Mesothelial cell of epicardium (in vitro differentiated cells): ENCODE measurements at regions not wholly inside any gene's neighbourhood (a gene's known extent, or its start where the extent isn't known, plus 50 kb on each side); places are given as distances from the start of the nearest gene placed in this dataset.

Source experiments
- DNase-seq, 2 experiments: peaks; one replicate each; pipeline ENCODE4 v3.0.0; 2021; ENCODE audit warnings: low spot score in 2 of 2; ENCODE audit not compliant: unreplicated experiment in 2 of 2
- H3K27ac Mint-ChIP-seq: 2 replicates; pipeline ENCODE4 v1.8.0; 2021; ENCODE audit warnings: mixed read lengths
- H3K27me3 Mint-ChIP-seq: 2 replicates; pipeline ENCODE4 v1.8.0; 2021; ENCODE audit warnings: low read depth, mixed read lengths
- H3K36me3 Mint-ChIP-seq: 2 replicates; pipeline ENCODE4 v1.8.0; 2021; ENCODE audit warnings: mixed read lengths
- H3K4me1 Mint-ChIP-seq: 2 replicates; pipeline ENCODE4 v1.8.0; 2021; ENCODE audit warnings: mixed read lengths
- H3K4me3 Mint-ChIP-seq: 2 replicates; pipeline ENCODE4 v1.8.0; 2021; ENCODE audit warnings: mild to moderate bottlenecking, moderate library complexity, mixed read lengths
- H3K9me3 Mint-ChIP-seq: 2 replicates; pipeline ENCODE4 v1.8.0; 2021; ENCODE audit warnings: mixed read lengths
- CTCF ChIP-seq: fragments of 200-600 bp; sonication (generic); IDR thresholded peaks from one replicate; pipeline ENCODE4 v1.5.0; 2021; ENCODE audit warnings: antibody characterized with exemption; ENCODE audit not compliant: unreplicated experiment

- no peaks in the 10 kb centered on the region for H3K27me3 Mint-ChIP-seq
- no peak overlapping the region for H3K27ac Mint-ChIP-seq
- TF ChIP-seq CTCF = no peak
- no peak overlapping the region for H3K4me3 Mint-ChIP-seq
- H3K4me1 Mint-ChIP-seq = peaks cover 13% of the 10 kb centered on the region
- no peak for DNase-seq
- peaks cover 9% of the 10 kb centered on the region for H3K36me3 Mint-ChIP-seq
- peaks cover 28% of the 10 kb centered on the region for H3K9me3 Mint-ChIP-seq
These were observed 57.8 kb upstream of the MMADHC start for GRCh38 chr2:149645391-149645790.
